Cerebellar nuclear complex (tissue), 1 donor: ENCODE measurements at regions not wholly inside any gene's neighbourhood (a gene's known extent, or its start where the extent isn't known, plus 50 kb on each side); places are given as distances from the start of the nearest gene placed in this dataset.
"Not testable (repeated sequence)": the region's sequence is repeated elsewhere in the genome, so short reads cannot be mapped to it uniquely, and the experiment has no call there.

Experiments used
- DNase-seq, 2 experiments: peaks; one replicate each; lab custom pipeline; 2025; lab: John Stamatoyannopoulos, UW

DNA sequence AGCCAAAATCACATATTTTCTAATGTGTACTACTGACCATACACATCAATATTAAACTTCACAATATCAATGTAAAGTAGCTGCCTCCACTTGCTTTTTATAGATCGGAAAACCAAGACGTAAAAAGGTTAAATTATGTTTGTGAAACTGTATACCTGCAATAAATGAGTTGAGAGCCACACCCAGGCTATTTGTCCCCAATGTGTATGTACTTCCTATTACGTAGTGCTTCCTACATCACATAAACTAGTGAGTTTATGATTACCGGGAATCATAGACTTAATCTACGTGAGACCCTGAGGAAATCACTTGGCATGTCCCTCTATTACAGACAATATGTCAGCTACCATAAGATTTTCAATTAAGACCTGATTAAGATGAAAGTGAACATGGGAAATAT is 903.4 kb downstream of the RAB28 start:
- no peak for DNase-seq

DNA sequence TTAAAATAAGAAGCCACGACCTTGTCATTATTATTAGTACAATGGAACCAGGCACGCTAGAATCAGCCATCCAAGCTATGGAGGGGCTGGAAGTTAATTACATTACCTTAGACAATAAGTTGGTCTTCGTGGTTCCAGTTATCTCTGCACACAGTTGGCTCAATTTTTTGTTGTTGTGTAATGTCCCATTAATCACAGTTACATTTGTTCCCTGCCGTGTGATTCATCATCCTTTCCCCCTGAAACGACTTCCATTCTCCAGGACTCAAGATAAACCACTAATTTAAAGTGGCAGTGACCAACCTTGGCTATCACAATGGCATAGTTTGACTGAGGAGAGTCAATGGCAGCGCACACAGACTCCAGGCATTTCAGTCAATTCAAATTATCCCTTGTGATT is 905.0 kb downstream of the RAB28 start:
- no peak for DNase-seq

DNA sequence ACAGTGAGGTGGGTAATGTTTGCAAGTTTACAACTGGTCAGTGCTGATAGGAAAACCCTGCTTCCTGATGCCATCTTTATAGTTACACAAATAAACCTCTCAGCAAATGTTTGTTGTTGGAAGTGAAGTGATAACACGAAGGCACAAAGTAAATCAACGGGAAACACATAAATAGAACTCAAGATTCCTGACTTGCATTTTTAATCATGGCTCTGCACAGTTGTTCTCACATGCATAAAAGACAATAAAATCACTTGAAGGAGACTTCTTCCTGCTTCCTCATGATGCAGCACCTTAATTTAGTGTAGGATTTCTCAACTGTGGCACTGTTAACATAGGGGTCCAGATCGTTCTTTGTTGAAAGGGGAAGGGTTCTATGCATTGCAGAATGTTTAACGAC is 907.7 kb downstream of the RAB28 start:
- no peak for DNase-seq

DNA sequence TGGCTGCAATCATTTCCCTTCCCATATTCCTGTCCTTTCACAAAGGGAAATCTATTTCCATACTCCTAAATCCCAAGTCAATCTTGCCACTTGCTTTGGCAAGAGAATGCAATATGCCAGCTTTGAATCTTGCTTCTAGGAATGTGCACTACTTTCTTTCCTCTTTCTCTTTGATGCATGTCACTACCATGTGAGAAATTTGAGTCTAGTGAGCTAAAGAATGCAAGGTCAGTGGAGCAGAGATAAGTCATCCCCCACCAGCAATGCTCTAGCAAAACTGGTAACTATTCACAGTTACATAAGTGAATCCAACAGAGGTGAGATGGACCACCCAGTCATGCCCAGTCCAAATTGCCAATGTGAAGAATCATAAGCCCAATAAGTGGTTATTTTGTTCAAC is 910.4 kb downstream of the RAB28 start:
- no peak for DNase-seq

DNA sequence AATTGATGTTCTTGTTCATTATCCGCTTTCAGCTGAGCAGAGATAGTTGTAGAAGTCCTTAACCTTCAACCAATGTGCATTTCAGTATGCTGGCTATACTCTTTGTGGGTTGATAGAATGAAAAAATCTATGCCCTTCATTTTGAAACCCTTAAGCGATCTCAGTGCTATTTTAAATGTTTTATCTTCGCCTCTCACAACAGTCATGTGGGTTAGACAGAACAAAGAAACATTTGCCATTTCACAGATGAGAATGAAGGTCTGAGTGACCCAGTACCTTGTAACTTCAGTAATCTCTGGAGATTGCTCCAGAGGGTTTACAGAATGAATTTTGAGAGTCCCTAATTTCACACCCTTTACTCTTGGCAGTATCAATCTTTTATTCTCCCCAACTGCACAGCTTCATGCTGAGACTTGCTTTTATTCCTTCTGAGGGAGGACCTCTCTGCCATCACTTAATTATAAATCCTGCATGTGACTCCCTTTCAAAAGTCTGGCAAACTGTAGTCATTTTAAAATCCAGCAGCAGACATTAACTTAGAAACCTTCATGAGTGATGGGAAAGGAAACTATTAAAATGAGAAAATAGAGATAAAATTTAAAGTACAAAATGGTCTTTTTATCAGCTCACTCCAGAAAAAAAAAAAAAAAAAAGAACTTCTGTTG is 921.5 kb downstream of the RAB28 start:
- no peak for DNase-seq

DNA sequence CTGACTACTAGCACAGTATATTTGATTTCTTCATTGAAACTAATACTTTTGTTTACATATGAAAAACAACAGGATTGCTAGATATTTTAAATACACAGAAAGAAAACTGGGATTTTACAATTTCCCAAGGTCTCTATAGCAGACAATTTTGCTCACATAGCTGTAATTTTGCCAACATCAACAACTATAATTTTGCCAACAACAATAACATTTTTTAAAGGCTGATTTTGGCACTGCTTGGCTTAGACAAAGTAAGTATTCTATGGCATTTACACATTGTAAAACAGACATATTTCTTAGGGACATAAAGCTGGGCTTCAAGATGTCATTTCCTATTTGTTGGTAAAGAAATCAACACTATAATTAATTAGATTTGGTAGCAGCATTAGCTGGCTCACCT is 922.1 kb downstream of the RAB28 start:
- no peak for DNase-seq

DNA sequence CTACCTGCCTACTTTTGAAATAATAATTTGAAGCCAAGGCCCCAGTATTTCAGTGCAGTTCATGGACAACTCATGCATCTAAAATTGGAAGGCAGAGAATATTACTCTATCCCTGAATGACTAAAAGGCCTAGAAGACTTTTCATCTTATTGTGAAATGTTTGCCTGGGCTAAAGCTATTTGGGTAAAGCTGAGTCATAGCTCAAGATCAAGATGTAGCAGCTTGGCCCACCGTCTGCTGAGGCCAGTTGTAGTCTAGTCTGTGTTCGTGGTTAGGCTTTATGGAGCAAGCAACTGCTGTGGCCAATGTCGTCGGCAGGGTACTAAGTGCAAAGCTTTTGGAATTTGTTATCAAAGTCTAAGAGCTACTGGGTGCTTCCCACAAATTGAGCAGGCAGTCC is 929.1 kb downstream of the RAB28 start:
- no peak for DNase-seq

DNA sequence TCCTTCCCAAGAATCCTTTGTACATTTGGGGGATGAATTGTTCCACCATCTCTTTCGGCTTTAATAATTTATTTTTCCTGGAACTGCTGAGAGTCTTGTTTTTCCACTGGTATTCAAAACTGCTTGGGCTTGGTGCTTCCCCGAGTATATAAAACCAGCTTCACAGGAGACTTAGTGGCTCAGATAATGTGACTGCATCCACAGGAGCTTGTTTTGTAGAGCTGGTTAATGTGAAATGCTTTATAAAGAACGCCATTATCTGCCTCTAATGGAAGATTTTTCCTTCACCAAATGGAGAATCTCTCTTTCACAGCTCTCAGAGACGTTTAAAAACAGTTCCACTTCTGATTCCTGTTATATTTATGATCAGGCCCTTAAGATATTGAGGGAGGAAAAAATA is 935.5 kb downstream of the RAB28 start:
- no peak for DNase-seq

DNA sequence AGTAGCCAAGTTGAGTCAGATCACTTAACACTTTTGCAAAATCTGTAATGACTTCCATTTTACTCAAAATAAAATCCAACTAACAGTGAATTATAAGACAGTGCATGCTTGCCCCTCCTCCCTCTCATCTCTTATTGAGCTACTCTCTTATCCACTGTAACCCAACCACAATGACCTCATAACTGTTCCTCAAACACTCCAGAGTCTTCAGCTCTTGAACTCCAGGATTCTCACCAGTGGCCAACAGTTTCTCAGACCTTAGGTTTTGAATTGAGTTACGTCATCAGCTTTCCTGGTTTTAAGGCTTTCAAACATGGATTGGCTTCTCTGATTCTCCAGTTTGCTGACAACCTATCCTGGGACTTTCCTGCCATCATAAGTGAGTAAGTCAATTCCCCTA is 938.3 kb downstream of the RAB28 start:
- no peak for DNase-seq

DNA sequence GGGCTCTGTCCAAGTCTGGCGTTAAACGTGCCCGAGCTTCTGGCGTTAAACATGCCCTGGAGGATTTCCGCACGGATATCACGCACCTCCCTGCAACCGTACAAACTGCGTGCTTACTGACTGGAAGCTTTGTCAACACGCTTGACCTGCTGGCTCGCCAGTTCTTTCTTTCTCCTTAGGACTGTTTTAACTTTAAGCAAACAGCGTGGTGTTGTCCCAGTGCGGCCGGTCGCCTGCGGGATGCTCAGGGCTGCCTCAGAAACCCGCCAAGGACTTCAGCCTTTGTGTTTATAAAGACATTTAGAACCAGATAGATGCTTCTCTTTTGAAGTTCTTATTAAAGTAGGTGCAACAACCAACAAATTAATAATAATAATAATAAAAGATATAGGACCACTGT is 946.0 kb downstream of the RAB28 start:
- DNase-seq = no peak

DNA sequence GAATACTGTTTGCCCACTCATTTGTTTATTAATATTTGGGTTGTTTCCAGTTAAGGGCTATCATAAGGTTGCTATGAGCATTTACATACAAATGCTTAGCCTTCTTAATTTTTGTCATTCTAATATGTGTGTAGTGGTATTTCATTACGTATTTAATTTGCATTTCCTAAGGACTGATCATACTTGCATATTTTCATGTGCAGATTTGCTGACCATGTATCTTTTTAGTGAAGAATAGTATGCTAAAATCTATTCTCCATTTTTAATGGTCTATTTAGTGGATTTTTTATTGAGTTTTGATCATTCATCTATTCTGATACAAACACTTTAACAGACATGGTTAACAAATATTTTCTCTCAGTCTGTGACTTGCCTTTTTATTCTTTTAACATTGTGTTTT is 949.5 kb downstream of the RAB28 start:
- no peak for DNase-seq

DNA sequence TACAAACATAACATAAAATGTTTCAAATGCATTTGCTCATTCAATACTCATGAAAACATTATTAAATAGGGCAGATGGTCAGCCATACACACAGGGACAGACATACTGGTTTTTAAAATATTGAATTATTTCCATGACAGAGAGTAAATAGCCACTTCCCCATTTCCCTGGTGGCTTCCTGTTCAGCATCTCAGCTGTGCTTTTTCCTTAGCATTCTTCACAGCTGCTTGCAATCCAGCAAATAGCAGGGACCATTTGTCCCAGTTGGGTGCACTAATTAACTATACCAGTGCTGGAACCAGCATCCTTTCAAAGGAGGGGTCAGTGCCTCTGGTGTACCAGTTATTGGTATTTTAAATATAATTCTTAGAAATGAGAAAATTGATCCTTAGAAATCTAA is 964.7 kb downstream of the RAB28 start:
- no peak for DNase-seq

DNA sequence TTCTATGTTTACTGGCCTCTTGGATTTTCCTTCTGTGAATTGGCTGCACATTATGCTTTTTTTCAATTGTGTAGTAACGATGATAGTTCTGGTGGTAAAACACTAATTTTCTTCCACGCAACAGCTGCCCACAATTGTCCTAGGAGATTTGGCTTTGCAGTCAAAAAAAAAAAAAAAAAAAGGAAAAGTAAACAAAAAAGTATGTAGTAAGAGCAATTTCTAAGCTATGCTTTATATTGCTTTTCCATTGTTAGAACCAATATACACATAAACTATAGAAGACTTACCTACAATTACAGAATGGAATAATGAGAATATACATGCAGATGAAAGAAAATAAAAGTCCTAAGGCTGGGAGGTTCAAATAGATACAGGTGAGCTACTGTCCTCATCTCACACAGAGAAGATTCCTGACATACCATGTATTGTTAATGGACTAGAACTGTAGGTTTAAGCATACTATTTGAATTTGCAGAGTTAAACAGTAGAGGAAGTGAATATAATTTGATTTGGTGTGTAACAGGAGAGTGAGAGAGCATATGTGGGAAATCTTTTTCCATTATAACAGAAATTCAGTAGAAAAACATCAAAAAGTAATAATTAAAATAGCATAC is 976.2 kb downstream of the RAB28 start:
- no peak for DNase-seq

DNA sequence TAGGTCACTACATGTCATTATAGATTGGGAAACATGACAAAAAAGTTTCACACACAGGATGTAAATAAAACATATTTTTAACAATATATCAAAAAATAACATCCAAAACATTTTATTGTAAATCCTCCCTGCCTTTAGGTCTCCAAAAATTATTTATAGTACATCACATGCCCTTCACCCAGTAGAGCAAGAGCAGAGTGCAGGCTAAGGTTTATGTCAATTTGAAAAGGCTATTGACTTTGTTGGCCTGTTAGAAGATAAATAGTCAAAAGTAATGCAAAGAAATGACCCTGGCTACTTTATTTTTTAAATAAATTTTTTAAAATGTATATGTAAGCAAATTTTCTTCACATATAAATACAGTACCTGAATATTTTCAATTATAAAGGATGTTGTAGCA is 983.7 kb downstream of the RAB28 start:
- no peak for DNase-seq

DNA sequence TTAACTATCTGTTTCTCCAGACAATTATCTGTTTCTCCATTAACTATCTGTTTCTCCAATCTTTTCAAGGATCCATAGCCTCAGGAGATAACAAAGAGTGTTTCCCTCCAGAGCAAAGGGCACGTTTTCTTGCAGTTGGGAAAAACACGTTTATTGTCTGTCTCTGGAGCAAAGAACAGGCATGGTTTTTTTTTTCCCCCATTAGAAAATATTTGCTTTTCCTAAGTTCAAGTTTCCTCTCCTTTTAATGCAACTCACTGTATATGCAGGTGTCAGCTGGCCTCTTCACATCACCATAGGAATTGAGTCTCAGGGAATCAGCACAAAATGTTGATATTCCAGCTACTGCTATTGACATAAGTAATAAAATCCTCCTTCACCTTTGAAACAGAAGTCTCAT is 984.4 kb downstream of the RAB28 start:
- no peak for DNase-seq

DNA sequence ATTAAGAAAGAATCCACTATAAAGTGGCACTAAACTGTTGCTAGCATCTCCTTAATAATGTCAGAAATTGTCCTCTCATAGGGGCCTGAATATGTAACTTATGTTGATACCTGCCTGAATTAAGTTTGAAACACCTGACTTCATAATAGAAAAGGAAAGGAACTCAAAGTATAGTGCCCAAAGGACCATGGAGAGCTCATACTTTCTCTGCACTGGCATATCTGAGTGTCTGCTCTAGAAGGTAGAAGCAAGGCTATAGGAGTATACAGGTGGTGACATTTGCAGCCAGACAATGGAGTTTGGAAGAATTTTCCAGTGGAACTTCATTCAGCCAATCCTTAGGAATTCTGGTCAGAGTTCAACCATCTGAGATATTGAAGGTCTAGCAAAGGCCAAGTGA is 988.9 kb downstream of the RAB28 start:
- DNase-seq = no peak

DNA sequence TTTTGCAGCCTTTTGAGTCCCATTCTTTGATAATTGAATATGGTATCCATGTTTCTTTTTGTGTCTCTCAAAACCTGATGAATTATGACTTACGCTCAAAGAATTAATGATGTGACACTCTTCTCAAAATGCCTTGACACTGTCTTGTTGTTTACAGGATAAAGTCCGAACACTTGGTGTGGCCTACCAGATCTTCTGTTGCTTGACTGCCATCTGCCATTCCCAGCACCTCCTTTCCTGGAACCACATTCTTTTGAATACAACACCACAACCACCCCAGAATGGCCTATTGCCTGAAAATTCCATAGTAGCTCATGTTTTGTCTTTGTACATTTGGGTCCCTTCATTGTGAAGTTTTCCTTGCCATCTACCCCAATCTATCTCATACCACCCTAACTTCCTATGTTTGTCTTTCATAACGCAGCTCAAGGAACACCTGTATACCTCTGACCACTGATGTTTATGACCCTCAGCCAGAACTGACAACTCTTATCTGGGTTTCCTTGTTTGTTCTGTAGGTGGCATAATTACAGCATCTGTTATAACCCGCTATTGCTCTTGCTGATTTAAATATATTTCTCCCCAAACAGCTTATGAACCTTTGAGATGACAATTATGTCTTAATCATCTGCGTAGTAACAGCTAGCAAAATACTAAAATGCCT is 991.3 kb downstream of the RAB28 start:
- DNase-seq = no peak

DNA sequence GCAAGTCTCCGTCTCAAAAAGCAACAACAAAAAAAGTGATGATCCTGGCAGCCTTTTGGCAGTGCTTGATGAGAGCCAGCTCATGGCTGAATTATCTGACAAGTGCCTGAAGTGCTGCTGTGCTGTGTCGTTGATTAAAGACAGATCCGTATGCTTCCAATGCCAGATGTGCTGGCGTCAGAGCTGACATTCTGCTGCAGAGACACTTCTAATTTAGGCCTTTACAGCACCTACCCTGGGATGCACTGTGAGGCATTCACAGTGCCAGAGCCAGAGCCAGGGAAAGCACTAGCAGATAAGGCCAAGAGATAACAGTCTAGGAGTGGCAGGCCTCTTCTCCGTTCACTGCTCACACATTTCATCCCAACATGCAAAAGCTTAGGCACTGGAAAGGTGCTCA is 995.5 kb downstream of the RAB28 start:
- no peak for DNase-seq

DNA sequence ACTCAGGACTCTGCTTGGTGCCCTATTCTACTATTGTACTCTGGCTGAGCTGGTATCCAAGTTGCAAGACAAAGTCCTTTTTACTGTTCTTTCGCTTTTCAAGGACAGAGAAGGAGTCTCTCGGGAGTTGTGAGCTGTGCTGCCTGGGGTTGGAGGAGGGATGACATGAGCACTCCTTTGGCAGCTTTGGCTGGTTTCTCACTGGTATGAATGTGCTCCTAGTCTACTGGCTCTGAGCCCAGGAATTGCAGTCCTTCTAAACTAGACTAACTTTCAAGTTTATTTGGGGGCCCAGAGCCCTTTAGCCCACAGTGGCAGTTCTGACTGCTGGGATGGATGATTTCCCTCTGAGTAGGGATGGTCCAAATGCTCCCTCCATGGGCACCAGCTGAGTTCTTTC is 997.1 kb downstream of the RAB28 start:
- no peak for DNase-seq

DNA sequence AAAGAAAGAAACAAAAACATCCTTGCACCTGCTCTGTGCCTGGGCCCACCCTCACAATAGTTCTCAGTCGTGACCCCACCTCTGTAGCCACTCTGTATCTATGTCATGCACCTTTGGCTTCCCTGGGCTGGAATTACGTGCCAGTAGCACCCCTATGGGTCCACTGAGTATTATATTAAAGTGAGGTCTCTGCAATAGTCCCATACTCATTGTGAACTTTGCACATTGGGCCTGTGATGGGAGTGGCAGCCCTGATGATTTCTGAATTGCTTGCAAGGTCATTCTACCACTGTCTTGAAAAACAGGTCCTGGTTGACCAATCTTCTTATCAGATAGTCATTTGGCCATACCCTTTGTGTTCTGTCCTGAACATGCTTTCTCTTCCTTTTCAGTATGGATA is 1012.1 kb downstream of the RAB28 start:
- DNase-seq = no peak

DNA sequence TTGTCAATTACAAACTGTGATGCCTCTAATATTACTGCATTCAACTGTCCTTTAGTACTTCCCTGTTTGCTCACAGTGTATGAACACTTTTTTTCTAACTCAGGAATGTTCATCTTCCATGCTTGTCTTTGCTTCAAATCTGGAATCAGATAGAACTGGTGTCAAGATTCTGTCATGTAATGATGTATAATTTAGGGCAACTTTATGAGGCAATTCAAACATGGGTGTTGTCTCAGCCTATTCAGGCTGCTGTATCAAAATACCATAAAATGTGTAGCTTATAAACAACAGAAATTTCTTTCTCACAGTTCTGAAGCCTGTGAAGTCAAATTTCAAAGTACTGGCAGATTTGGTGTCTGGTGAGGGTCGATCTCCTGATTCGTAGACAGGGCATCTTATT is 1012.9 kb downstream of the RAB28 start:
- DNase-seq = no peak

DNA sequence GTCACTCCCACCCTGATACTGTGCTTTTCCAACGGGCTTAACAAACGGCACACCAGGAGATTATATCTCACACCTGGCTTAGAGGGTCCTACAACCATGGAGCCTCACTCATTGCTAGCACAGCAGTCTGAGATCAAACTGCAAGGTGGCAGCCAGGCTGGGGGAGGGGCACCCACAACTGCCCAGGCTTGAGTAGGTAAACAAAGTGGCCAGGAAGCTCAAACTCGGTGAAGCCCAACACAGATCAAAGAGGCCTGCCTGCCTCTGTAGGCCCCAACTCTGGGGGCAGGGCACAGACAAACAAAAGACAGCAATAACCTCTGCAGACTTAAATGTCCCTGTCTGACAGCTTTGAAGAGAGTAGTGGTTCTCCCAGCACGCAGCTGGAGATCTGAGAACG is 1022.6 kb downstream of the RAB28 start:
- not testable (repeated sequence) for DNase-seq

DNA sequence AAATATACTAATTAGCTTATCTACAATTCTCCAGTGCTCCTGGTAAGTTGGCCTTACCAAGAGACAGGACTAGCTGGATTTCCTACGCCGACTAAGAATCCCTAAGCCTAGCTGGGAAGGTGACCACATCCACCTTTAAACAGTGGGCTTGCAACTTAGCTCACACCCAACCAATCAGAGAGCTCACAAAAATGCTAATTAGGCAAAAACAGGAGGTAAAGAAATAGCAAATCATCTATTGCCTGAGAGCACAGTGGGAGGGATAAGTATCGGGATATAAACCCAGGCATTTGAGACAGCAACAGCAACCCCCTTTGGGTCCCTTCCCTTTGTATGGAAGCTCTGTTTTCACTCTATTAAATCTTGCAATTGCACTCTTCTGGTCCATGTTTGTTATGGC is 1025.0 kb downstream of the RAB28 start:
- no peak for DNase-seq

DNA sequence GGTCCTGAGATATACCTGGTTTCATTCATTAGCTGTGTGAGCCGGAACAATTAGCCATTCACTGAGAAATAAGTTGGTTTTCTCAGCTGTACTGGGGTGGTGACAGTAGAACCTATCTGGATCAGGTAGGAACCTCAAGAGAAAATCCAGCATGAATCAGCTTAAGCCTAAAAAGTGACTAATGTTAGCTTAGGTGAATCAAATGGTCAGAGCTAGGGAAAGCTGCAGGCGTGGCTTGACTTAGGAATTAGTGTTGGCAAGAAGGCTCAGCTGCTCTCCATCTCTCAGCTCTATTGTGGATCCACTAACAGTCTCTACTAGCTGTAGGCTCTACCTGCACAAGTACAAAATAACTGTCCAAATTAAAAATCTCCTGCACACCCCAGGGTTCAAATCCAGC is 1025.5 kb downstream of the RAB28 start:
- DNase-seq = no peak
